HL-60 (cell line): ENCODE measurements at regions not wholly inside any gene's neighbourhood (a gene's known extent, or its start where the extent isn't known, plus 50 kb on each side); places are given as distances from the start of the nearest gene placed in this dataset.

Experiments used
- CTCF ChIP-seq: IDR thresholded peaks from one replicate; pipeline ENCODE4 v1.5.1; 2011; ENCODE audit warnings: low read length, control low read depth, inconsistent platforms; ENCODE audit not compliant: insufficient read depth
- POLR2AphosphoS5 ChIP-seq: IDR thresholded peaks from 2 replicates; pipeline ENCODE4 v1.6.1; 2012; ENCODE audit warnings: low read depth

- TF ChIP-seq CTCF (no peak), POLR2AphosphoS5 (no peak)
Observed at GRCh38 chr21:41064334-41064791, 103.6 kb upstream of the BACE2 start.
